SIG-M5 (cell line): ENCODE measurements at regions not wholly inside any gene's neighbourhood (a gene's known extent, or its start where the extent isn't known, plus 50 kb on each side); places are given as distances from the start of the nearest gene placed in this dataset.

ENCODE experiments used
- DNase-seq: peaks from one replicate; lab custom pipeline; 2025; lab: John Stamatoyannopoulos, UW

DNA sequence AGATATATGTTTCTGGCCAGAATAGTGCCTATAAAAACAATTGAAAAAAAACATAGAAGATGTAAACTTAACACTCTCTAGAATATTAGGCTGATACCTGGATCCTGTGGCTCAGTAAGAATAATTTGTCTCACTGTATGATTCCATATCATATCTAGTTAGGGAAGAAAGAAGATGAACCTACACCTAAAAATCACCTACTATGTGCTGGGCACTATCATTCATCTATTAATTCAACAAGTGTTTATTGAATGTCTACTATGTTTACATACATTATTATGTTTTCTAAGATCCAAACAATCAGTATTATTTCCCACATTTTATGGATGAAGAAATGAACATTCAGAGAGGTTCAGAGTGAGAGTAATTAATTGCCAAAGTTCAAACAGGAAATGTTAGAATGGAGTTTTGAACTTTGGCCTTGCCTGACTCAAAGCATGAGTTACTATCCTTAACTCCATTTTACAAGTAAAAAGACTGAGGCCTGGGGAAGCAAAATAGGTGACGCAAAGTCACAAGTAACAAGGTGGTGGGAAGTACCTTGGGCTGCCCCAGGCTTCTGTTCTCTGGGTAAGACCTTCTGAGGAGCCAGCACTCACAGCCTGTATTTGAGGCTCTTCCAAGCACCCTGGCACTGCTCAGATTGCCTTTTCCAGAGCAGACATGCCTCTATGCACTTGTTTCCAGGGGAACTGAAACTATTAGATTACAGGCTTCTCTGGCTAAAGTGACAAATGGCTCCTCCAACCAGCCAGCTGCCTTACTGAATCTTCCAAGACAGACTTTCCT is 111.1 kb upstream of the ACSL4 start:
- DNase-seq, result no peak

- DNase-seq, result no peak
These were observed 111.9 kb upstream of the ACSL4 start for GRCh38 chrX:109844986-109845385.

- DNase-seq, result no peak
These were observed 112.9 kb upstream of the ACSL4 start for GRCh38 chrX:109845996-109846395.

GRCh38 chrX:109847257-109848187 is 114.5 kb upstream of the ACSL4 start:
- no peak for DNase-seq

DNA sequence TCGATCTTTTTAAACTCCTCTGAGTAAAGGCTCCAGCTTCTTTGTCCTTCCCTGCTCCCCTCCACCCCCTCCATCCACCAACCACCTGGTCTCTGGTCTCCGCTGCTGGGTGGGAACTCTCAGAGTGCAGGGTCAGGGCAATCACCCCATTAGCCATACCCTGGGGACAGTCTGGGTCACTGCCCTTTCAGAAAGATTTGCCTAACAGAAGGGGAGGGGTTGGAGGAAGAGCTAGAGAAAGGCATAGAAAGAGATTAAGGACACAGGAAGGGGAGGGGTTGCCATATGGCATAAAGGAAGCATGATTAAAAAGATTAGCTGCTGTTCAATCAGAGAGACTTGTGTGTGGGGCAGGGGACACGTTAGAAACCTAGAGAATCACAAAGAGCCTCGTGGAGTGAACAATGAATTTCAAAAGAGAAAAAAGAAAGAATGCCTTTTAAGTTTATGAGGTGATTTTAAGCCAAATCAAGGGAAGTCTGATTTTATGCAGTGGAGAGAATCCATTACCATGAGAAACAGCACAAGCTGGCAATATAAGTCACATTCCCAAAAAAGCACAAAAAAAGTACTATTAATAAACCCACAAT is 115.5 kb upstream of the ACSL4 start:
- DNase-seq, result no peak

GRCh38 chrX:109854096-109854495 is 121.0 kb upstream of the ACSL4 start:
- no peak for DNase-seq

DNA sequence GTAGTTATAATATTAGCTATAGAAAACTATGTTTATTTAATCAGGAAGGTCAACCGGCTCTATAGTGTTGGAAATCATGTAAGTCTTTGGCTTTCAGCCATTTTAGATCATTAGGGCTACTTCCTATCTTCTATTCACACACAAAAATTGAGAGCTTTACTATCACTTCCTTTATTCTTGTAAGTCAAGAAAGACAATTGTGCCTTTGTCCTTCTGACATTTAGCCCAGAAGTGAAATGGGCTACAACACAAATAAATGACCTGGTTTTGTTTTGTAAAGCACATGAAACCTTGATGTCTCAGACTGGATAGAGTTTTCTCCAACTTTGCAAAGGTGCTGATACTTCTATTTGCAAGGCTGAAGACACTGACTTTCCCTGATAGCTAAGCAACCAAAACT is 122.4 kb upstream of the ACSL4 start:
- no peak for DNase-seq

DNA sequence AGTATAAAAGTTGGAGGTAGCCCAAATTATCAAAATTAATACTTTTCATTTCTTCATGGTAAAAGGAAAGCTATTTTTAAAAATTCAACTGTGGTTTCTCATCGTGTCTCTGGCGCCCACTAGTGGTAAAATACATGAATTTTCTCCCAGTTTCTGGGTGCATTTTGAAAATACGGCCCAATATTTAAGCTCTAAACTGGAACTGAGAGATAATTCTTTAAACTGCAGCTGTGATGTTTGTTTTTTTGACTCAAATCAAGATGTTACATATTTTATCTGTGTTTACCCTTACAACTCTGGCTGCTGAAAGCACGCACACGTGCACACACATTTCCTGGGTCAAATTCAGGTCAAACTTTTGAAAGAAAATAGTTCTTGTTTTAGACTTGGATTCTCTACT is 123.9 kb upstream of the ACSL4 start:
- DNase-seq, result no peak

- DNase-seq, result no peak
These were observed 124.6 kb upstream of the ACSL4 start for GRCh38 chrX:109857584-109858228.

DNA sequence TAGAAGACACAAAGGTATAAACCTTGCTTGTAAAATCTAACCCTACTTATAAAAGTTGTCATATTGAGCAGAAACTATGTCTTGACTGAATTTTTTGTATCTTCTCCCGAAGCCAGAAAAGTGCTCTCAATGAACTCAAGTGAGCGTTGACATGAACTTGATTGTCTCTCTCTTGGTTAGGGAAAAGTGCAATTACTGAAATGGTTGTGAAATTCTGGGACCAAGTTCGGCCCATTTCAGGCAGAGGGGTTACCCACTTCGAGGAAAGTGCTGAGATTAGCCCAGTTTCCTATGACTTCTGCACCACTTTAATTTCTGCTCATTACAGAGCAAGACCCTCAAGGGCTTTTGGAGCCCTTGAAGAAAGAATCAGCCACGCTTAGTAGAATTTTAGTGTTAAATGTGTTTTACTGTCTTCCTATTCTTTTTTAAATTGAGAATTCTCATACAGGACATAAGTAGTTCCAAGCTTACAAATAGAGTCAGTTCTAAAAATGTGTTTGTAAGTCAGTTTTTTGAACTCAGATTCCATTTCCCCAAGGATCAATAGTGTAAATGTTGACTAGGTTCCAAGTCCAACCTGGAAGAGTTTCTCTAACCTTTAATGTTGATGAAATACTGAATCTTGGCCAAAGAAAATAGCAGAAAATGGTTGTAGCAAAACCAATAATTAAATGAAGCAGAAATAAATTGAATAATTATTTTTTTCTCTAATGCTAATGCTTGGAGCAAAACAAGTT is 125.7 kb upstream of the ACSL4 start:
- DNase-seq, result no peak

DNA sequence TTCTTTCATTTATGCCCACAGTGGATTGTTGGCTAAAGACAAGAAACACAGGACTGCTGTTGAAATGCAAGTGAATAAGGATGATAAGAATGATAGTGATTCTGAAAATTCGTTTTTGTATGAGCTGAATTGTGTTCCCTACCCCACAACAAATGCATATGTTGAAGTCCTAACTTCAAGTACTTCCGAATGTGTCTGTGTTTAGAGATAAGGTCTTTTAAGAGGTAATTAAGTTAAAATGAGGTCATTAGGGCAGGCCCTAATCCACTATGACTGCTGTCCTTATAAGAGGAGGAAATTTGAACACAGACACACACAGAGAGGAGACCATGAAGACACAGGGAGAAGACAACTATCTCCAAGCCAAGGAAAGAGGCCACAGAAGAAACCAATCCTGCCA is 126.6 kb upstream of the ACSL4 start:
- no peak for DNase-seq

- no peak for DNase-seq
These were observed 129.4 kb upstream of the ACSL4 start for GRCh38 chrX:109862433-109862832.

DNA sequence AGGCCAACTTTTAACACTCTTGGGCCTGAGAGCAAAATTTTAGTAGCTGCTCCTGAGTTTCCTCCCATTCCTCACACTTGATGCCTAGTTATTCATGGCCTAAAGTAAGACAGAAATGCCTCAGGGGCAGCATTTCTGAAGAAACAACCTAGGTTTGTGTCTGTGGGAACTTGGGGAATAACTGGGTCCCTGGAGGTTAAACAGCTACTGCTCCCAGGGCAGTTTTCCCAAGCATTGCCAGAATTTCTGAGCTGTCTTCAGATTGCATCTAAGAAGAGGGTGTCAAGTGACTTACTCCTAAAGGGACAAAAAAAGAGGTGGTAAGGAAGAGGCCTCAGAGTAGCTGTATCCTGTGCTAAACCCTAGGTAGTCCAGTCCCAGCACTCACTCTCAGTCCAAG is 130.8 kb upstream of the ACSL4 start:
- no peak for DNase-seq

DNA sequence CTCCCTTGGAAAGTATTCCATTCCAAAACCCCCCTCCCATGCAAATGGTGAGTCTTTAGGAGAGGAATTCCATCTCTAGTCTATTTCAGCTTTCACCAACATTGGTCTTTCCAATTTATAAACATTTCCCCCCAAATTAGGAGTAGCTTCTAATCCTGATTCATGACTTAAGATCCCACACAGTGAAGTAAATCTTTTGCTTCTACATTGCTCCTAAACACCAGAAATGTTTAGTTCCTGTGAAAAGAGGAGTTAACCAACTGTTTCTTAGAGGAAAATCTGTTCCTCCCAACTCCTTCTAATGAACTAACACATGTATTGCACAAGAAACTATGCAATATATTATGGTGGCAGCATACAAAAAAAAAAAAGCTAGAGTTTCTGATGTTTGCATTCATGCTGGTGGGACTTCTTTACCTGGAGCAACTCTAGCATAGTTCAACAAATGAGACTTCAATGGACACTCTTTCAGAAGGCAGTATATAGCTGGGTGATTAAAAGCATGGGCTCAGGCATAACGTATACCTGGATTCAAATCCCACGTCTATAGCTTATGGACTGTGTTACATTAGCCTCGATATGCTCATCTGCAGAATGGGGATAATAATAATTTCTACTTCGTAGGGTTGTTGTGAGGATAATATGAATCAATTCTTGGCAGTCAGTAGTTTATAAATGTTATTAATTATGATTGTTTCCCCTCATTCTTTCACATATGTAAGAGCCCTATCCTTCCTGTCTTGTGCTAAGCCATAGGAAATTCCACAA is 131.6 kb upstream of the TMEM164 start:
- no peak for DNase-seq

- DNase-seq, result no peak
These were observed 130.7 kb upstream of the TMEM164 start for GRCh38 chrX:109872021-109872732.

DNA sequence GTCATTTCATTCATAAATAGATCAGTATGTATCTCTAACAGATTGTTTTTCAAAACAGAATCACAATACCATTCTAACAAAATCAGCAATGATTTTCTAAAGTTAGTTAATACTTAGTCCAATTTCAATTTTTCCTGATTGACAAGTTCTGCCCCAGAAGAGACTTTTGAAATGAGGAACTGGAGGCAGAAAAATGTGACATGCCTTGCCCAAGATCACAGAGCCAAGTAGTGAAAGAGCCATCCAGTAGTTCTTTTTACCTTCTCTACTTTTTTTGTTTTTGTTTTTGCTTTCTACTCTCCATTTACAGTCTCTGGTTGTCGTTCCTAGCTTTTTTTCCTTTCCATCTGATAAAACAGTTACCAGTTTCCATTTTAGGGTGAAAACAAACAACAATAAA is 129.3 kb upstream of the TMEM164 start:
- DNase-seq, result no peak

GRCh38 chrX:109873983-109874382 is 128.9 kb upstream of the TMEM164 start:
- DNase-seq, result no peak

- DNase-seq, result no peak
These were observed 128.4 kb upstream of the TMEM164 start for GRCh38 chrX:109874548-109874947.

DNA sequence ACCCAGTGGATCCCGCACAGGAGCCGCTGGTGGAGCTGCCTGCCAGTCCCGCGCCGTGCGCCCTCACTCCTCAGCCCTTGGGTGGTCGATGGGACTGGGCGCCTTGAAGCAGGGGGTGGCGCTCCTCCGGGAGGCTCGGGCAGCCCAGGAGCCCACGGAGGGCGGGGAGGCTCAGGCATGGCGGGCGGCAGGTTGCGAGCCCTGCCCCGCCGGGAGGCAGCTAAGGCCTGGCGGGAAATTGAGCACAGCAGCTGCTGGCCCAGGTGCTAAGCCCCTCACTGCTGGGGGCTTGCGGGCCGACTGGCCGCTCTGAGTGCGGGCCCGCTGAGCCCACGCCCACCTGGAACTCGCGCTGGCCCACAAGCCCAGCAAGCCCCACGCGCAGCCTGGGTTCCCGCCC is 127.1 kb upstream of the TMEM164 start:
- no peak for DNase-seq

DNA sequence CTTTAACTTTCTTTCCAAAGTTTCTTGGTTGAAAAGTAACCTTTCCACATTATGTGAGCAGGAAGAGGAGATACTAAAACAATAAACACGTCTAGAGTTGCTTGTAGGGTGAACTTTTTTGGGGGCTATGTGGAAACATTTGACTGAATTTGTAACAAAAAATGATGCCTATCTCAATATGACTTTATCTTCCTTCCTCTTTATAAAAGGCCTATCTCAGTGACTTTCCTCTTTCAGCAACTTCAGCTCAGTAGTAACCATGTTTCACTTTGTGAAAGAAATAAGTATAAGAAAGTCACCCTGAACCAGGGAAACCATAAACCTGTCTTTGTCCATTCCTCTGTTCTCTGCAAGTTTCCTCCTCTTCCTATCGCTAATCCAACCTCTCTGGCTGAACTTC is 124.7 kb upstream of the TMEM164 start:
- no peak for DNase-seq
